HG03342 (cell line): ENCODE measurements at regions not wholly inside any gene's neighbourhood (a gene's known extent, or its start where the extent isn't known, plus 50 kb on each side); places are given as distances from the start of the nearest gene placed in this dataset.

Experiments used
- ATAC-seq: cut with Tn5 transposase; IDR thresholded peaks from one replicate; pipeline ENCODE4 v1.9.1; 2021; ENCODE audit warnings: mild to moderate bottlenecking, moderate library complexity; ENCODE audit not compliant: unreplicated experiment

DNA sequence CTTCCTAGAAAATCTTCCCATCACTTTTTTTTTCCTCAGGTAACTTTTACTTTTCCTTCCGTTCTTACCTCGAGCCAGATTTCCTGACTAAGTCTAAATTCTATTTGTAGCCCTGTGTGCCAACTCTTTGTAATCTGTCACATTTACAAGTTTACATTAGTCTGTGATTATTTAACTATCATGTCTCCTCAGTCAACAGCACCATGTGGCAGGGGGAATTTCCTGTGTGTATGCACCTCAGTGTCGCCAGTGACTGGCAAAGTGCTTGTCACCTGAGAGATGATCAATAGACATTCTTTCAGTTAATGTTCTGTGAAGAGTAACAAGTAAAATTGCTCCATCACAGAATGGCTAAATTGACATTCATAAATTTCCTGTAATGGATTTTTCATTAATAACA, 468.5 kb downstream of the PDGFC start:
- no peak for ATAC-seq

DNA sequence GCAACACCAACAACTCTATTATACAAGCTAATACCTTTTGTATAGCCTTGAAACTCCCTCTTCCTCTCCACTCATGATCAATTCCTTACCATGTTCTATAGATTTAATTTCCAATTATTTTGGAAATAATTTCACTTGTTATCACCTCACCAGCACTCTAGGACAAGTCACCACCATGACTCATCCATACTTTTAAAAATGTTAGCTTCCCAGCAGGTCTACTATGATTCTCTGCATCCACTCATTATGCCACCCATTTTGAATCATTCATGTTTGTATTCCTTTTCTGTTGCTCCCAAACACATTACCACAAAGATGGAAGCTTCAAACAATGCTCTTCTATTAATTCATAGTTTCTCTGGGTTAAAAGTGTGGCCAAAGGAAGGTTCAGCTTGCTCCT, 469.6 kb downstream of the PDGFC start:
- ATAC-seq: no peak

DNA sequence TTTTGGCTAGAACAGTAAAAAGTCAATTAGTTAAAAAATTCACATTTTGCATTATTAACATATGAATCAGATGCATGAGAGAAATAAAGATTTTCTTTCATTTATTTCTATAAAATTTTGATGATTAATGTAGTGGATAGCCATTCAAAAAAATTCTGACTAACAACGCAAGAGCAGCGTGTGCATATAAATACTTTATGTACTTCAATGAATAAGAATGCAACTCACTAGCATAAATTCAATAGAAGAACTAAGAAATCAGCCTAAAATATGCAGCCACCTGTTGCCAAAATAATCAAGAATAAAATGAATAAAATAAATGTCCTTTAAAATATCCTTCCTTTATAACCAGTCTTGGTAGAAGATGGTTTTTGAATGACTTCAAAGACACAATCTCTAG, 471.9 kb downstream of the PDGFC start:
- no peak for ATAC-seq

DNA sequence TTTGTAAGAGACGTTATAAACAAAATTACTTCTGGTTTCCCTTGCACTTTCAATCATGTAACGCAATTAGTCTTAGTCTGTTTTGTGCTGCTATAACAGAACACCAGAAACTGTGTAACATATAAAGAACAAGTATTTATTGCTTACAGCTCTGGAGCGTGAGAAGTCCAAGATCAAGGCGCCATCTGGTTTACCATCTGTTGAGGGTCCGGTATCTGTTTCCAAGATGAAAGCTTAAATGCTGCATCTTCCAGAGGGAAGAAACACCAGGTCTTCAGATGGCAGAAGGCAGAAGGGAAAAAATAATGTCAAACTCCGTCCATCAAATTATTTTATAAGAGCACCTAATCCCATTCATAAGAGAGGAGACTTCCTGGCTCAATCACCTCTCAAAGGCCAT, 474.1 kb downstream of the PDGFC start:
- no peak for ATAC-seq

DNA sequence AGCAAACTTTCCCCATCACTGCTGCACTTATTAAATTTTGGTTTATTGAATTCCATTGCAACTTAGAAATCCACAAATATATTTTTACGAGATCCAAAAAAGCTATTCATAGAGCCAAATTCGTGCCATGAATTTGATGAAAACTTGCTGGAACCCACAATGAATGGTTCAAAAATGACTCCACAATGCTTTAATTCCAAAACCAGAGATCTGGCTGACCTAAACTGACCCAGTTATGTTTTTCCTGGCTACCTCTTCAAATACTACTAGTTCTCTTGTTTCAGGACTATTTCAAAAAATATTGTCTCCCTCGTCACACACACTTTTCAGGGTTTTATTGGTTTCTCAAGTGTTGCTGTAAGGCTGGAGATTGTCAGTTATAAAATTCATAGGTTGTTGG, 474.8 kb downstream of the PDGFC start:
- ATAC-seq: no peak

DNA sequence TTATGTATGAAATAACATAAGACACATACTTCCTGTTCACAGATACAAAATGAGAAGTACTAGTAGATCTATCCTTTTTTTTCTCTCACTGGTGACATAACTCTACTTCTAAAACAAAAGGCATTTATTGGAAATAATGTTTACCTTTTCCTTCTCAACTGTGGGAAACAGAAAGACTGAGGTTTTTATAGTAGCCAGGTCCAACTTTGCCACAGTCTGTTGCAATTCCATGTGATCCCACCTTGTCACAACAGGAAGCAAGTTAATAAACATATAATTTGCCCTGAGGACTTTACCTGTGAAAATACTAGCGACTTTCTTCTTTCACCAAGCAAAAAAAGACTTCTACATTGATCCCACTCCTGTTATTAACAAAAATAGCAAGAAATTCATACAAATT, 475.8 kb downstream of the PDGFC start:
- no peak for ATAC-seq

DNA sequence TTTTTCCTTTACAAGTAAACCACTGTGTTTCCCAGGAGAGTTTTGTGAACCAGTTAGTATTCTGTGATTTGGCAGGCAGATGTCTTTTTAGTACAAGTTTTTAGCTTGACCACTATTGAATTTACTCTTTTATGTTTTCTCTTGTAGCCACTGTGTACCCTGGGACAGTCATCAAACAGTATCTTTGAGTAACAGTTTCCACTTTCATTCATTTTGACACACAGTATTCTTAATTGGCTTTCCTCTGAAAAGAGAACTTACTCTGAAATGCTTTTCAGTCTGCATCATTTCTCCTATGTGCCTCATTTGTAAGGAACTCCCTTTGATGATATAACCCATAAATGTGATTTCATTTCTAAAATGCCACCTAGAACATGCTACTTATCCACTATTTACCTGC, 476.5 kb downstream of the PDGFC start:
- ATAC-seq: no peak

DNA sequence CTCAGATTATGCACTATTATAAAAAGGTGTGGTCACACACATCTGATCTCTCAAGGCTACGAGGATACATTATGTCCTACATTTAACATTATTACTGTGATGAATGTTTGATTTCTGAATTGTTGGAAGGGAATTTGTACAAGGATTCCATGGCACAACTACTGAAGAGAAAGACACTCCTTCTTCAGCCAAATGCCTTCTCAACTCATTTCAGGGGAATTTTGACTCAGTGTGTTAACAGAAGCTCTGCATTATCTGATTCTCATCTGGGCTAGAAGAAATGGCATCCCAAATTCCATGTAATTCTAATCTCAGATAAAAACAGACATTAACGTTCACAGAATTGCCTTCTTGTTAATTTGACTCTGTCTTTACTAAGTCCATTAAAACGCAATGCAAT, 477.7 kb downstream of the PDGFC start:
- ATAC-seq: no peak

DNA sequence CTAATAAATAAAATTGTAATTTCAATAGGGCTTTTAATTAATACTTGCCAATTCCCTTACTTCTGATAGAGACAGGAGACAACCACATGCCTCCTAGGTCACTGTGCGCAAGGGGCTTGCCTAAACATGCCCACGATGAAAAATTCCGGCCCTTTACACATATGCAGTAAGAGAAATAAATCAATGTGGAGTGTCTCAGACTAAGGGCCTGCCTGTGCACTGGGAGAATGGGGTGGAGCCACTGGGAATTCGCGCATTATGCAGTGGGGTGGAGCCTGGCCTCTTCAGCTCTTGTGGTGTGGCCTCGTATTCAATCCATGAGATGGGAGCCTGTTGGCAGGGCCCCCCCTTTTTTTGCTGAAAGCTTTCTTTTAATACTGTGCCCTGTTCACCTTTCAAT, 484.5 kb downstream of the PDGFC start:
- no peak for ATAC-seq

DNA sequence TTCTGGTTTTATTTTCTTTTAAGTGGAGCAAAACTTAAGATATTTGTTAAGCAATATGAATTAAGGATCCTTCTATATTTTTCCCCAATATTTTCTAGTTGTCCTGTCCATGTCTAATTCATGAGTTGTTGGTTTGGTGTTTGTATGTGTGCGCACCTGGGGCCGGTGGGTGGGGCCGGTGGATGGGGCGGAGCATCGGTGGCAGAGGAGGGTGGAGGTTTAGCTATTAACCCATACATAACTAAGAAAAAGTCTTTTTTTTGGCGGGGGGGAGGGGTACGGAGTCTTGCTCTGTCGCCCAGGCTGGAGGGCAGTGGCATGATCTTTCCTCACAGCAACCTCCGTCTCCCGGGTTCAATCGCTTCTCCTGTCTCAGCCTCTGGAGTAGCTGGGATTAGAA, 489.8 kb downstream of the PDGFC start:
- ATAC-seq: no peak

DNA sequence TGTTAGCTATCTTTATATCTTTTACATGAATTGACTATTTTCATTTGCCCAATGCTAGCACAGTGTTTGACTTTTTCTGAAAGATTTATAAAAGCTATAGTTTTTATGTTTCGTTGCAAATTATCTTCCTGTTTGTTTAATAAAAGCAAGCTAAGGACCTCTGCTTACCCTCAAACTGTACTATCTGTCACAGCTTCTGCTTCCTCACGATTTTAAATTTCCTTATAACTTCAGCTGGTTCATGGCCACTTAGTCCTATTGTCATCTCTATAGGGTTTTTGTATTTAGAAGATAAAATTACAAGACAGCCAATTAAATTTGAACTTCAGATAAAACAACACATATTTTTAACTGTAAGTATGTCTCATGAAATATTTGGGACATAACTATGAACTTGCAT, 494.0 kb downstream of the PDGFC start:
- ATAC-seq: no peak

DNA sequence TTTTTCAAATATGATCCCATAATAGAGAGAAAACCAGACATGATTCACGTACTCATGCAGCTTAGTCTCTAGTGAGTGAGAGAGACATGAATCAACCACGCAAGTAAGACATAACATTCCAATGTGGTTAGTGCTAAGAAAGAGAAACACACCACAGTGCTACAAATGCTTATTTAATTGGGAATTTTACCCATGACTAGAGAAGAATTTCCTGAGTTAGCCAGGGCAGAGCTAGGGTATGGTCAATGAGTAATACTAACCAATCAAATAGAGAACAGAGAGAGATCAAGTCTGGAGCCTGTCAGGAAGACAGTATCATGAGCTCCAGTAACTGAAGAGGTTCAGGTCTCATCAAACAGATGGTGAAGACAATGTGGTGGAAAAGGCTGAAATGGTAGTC, 495.2 kb downstream of the PDGFC start:
- no peak for ATAC-seq

DNA sequence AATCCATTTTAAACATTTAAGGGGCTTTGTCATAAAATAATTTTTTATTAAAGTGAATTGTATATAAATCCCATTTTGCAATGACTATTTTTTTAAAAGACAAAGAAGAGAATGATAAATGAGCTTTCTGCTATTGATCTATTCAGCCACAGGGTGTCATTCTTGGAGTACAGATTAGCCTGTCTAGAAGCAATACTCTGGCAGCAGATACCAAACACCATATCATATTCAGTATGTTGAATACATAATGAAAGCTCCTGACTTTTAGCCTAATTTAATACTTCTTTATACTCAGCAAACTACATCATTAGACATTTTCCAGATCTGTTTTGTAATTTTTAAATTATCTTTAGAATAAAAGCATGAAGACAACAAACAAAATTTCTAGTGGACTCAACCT, 496.3 kb downstream of the PDGFC start:
- no peak for ATAC-seq

DNA sequence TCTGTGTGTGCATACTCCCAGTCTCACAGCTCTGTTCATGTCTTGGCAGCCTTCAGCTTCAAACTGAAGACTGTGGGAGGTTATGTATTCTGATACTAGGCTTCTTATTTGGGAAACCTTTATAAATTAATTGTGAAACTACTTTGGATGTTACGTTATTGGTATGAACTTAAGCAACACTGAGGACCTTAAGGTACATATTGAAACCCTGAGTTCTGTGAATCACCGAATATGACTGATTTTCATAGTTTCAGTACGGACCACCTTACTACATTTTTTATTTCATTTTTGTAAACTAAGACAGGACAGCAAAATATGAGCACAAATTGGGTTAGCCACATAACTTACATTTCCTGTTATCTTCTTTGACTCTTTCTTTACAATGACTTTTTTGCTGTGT, 498.4 kb downstream of the PDGFC start:
- no peak for ATAC-seq

DNA sequence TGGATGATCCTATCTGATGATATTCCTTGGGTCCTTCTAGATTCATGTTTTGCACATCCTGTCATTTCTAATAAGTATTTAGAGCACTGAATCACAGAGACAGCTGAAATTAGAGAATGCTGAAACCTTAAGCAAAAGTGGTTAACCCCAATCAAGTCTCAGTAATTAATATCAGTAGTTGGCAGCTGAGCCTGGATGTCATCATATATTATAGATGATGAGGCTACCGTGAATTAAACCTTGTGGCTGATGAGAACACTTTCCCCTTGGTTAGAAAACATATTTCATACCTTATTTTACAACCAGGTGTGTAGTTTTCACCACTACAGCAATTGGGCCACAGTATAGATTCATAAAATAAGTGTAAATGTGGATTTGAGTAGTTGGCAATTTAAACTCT, 499.0 kb downstream of the PDGFC start:
- no peak for ATAC-seq

DNA sequence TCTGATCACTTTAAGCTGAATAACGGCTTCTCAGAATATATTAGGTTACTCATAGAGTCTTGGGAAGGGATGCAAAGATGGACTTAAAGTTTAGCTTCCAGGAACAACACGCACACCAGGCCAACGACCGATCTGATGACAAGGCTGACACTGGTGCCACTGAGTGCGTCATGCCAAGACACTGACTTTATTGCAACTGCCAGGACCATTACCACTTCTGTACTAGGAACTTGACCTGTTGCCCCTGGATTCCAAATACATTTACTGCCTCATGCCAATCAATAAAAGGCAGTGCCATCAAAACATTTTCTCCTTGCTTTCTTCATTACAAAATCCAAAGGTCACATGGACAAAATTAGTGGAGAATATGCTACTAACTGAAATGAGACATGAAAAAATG, 505.9 kb upstream of the CTSO start:
- no peak for ATAC-seq

DNA sequence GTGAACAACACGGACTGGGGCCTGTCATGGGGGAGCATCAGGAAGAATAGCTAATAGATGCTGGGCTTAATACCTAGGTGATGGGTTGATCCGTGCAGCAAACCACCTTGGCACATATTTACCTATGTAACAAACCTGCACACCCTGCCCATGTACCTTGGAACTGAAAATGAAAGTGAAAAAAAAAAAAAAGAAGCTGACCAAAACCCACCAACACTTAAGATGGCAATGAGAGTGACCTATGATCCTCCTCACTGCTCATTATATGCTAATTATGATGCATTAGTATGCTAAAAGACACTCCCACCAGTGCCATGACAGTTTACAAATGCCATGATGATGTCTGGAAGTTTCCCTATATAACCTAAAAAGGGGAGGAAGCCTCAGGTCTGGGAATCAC, 503.2 kb upstream of the CTSO start:
- no peak for ATAC-seq

DNA sequence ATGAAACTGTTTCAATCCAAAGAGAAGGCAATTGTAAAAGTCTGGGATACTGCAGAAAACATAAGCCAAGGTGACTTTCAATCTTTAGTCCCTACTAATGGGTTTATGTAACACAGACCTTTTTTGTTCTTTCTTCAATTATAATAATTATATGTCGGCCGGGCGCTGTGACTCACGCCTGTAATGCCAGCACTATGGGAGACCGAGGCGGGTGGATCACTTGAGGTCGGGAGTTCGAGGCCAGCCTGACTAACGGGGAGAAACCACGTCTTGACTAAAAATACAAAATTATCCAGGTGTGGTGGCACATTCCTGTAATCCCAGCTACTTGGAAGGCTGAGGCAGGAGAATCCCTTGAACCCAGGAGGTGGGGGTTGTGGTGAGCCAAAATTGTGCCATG, 489.8 kb upstream of the CTSO start:
- ATAC-seq: no peak

DNA sequence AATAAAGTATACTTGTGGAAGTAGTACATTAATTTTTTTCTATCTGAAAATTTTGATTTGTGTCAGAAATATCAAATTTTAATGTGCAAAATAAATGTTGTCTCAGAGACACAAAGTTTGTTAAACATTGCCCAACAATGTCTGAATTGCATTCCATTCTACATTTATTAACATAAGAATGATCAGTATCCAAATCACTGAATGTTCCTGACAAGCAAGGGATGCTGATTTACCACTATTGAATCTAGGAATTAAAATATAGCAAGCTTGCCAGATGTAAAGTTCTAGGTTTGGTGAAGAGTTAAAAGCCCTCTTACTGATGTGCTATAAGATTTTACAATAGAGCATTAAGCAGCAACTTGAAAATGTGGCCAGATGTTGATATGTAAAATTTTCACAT, 489.2 kb upstream of the CTSO start:
- ATAC-seq: no peak

DNA sequence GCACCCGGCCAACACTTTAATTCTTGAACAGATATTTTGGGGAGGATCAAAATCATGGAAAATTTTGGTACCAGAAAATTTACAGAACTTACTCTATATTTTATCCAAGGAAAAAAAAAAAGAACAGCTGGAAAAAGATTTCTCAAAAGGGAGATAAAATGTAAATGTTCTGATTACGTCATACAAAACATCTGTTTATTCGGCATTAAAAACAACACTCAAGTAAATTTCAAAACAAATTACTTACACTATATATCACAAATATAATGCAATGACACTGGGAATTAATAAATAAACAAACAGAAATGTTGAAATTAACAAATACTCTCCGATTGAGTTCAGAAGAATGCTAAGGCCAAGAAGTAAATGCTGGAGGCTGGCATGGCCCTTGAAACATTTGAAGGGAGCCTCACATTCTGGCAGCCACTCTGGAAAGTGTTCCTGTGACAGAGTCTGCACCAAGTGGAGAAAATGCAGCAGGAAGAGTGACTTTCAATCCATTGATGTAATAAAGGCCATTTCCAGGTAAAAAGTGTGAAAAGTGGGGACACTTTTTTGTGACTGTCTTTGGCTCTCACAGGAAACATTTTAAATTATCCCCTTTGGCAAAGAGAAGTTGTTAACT, 486.0 kb upstream of the CTSO start:
- no peak for ATAC-seq

DNA sequence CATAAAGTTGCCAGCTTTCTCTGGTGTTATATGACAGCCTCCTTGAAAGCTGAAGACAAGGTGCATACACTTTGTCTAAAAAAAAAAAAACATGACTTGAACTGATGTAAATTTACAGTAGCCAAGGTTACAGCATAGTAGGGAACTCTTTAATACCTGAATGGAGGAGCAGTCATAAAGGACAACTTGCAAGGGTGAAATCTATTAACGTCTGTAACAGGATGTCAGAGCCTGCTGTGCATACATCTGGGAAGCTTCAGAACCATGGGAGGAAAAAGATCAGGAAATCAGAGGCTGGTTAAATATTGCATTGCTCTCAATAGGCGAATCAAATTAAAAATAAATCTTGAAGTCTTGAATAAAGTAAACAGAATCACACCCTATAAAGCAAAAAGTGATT, 484.0 kb upstream of the CTSO start:
- no peak for ATAC-seq

DNA sequence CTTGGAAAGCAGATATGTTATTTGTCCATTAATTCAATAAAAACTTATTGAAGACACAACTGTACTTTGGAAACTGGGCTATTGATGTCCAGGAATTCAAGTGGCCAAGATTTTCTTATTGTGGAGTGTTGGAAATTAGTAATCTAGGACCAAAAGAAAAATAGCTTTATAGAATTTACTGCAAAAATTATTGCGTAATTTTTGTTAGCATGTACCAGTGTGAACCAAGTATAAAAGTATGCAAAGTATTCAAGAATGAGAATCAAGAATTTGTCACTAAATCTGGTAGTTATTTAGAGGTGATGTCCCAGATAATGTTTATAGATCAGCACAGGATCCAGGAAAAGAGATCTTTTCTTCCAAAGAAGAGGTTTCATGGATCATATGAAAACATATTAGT, 468.9 kb upstream of the CTSO start:
- no peak for ATAC-seq

DNA sequence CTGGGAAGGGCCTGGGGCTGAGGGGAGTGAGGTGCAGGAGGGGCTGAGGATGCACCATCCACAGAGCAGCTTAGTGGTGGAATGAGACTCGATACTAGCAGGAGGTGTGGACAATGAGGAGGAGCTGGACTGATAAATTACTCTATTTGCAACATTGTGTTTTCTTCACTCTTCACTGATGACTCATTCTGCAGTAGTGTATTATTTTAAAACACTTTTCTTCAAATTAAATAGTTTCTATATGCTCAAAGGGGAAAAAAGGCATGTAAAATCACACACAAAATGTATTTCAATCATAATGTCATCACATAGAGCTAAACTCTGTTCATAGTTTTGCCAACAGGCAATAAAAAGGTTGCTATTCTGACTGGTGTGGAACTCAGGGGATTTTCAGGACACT, 467.0 kb upstream of the CTSO start:
- ATAC-seq: no peak
